HepG2 (cell line): ENCODE measurements at regions not wholly inside any gene's neighbourhood (a gene's known extent, or its start where the extent isn't known, plus 50 kb on each side); places are given as distances from the start of the nearest gene placed in this dataset.

Source experiments
- ATAC-seq: fragments of 200-7000 bp; cut with Tn5 transposase; 3 replicates; pipeline ENCODE4 v1.9.1; 2020; ENCODE audit warnings: mild to moderate bottlenecking, moderate library complexity
- BruUV-seq: library from RNA; stranded (reverse); fragments of 400-500 nt; replicated peaks from 2 replicates; lab custom pipeline; 2021; lab: Mats Ljungman, UMichigan
- CTCF ChIA-PET: fragments of 300-600 bp; formaldehyde crosslinking; extraction: SDS; loops from one replicate; lab custom pipeline; 2021; ENCODE audit warnings: low total read pairs, inconsistent platforms, low intra/inter-chr PET ratio; lab: Yijun Ruan, JAX
- POLR2A ChIA-PET: fragments of 350-600 bp; sonication (Branson Sonifier 250); formaldehyde crosslinking; loops from one replicate; lab custom pipeline; 2020; ENCODE audit warnings: antibody characterized with exemption, inconsistent platforms; lab: Yijun Ruan, JAX
- DNase-seq: peaks from one replicate; pipeline ENCODE4 v3.0.0-alpha.2; 2015; ENCODE audit warnings: low spot score
- FAIRE-seq: peaks from 3 replicates; lab custom pipeline; 2011; peaks lifted over from hg19 to GRCh38; lab: Jason Lieb, UNC
- H2AFZ ChIP-seq: one replicate; pipeline ENCODE4 v1.6.1; 2011; ENCODE audit warnings: low read length, inconsistent platforms
- H3K27ac ChIP-seq: fragments of 300-600 bp; 3 replicates; pipeline ENCODE4 v1.8.0; 2011; ENCODE audit warnings: mixed run types, mild to moderate bottlenecking, mixed read lengths, low read length, inconsistent platforms; ENCODE audit not compliant: insufficient read depth; ENCODE audit errors: extremely low read length
- H3K27me3 ChIP-seq, 2 experiments: fragments of 200-600 bp in 1 of 2; 2 replicates in 1 of 2; 3 replicates in 1 of 2; pipeline versions ENCODE4 v1.6.0 to v1.8.0; 2011; ENCODE audit warnings: low read length in 2 of 2, mild to moderate bottlenecking in 2 of 2, moderate library complexity in 2 of 2, inconsistent platforms in 1 of 2; ENCODE audit not compliant: insufficient read depth in 2 of 2, control insufficient read depth in 1 of 2
- H3K36me3 ChIP-seq, 2 experiments: fragments of 200-600 bp in 1 of 2; replicated peaks in 1 of 2; 2 replicates in 1 of 2; 3 replicates in 1 of 2; pipeline versions ENCODE4 v1.5.1 to v1.8.0; 2011; ENCODE audit warnings: low read length in 2 of 2, inconsistent platforms in 1 of 2; ENCODE audit not compliant: insufficient read depth in 2 of 2, control insufficient read depth in 1 of 2
- H3K4me1 ChIP-seq: 2 replicates; pipeline ENCODE4 v1.5.1; 2012; ENCODE audit warnings: low read length, inconsistent platforms; ENCODE audit not compliant: insufficient read depth
- H3K4me2 ChIP-seq: 2 replicates; pipeline ENCODE4 v1.6.0; 2011; ENCODE audit warnings: low read depth, low read length, inconsistent platforms
- H3K4me3 ChIP-seq, 3 experiments: fragments of 200-600 bp in 1 of 3; sonication (generic), shearing (Covaris generic) in 1 of 3; replicated peaks in 1 of 3; 2 replicates each; pipeline ENCODE4 v1.5.1; 2011 to 2016; ENCODE audit warnings: low read length in 3 of 3, inconsistent platforms in 2 of 3, low read depth in 2 of 3, mild to moderate bottlenecking in 2 of 3, control low read depth in 1 of 3, mixed read lengths in 1 of 3; ENCODE audit not compliant: insufficient read depth in 1 of 3
- H3K79me2 ChIP-seq: one replicate; pipeline ENCODE4 v1.6.1; 2011; ENCODE audit warnings: low read length, inconsistent platforms; ENCODE audit not compliant: insufficient read depth
- H3K9ac ChIP-seq: 2 replicates; pipeline ENCODE4 v1.6.0; 2011; ENCODE audit warnings: mild to moderate bottlenecking, low read depth, low read length, inconsistent platforms; ENCODE audit not compliant: insufficient read depth
- H3K9me3 ChIP-seq: 2 replicates; pipeline ENCODE4 v1.5.1; 2012; ENCODE audit warnings: mild to moderate bottlenecking, low read length
- H4K20me1 ChIP-seq: 2 replicates; pipeline ENCODE4 v1.6.0; 2011; ENCODE audit warnings: inconsistent platforms, mild to moderate bottlenecking, low read length, moderate library complexity; ENCODE audit not compliant: insufficient read depth
- ARID5B ChIP-seq: IDR thresholded peaks from 2 replicates; pipeline ENCODE4 v1.4.0; 2020; ENCODE audit warnings: mild to moderate bottlenecking, missing genetic modification reagents
- CREB1 ChIP-seq, 2 experiments: fragments of 450-650 bp in 1 of 2; IDR thresholded peaks; 2 replicates each; pipeline ENCODE4 v1.6.1; 2016 to 2017; ENCODE audit warnings: control low read depth in 1 of 2, mild to moderate bottlenecking in 1 of 2, missing compliant biosample characterization in 1 of 2, missing genetic modification characterization in 1 of 2
- CTCF ChIP-seq: sonication (generic); formaldehyde crosslinking; IDR thresholded peaks from 2 replicates; pipeline ENCODE4 v1.5.0; 2020; ENCODE audit warnings: mild to moderate bottlenecking, missing genetic modification reagents, moderate library complexity
- IKZF1 ChIP-seq: fragments of 450-650 bp; IDR thresholded peaks from 2 replicates; pipeline ENCODE4 v1.7.1; 2016
- MIER3 ChIP-seq: IDR thresholded peaks from 2 replicates; pipeline ENCODE4 v1.6.1; 2016; ENCODE audit warnings: missing compliant biosample characterization, borderline replicate concordance
- NR2C2 ChIP-seq: sonication (generic); formaldehyde crosslinking; IDR thresholded peaks from 2 replicates; pipeline ENCODE4 v1.4.0; 2020; ENCODE audit warnings: missing genetic modification reagents, mild to moderate bottlenecking, moderate library complexity, borderline replicate concordance
- SATB2 ChIP-seq: sonication (generic); formaldehyde crosslinking; IDR thresholded peaks from 2 replicates; pipeline ENCODE4 v1.5.0; 2020; ENCODE audit warnings: missing genetic modification reagents
- ZBTB49 ChIP-seq: sonication (generic); formaldehyde crosslinking; IDR thresholded peaks from 2 replicates; pipeline ENCODE4 v1.4.0; 2020; ENCODE audit warnings: missing genetic modification reagents, borderline replicate concordance
- ZFX ChIP-seq: sonication (generic); formaldehyde crosslinking; IDR thresholded peaks from 2 replicates; pipeline ENCODE4 v1.4.0; 2020; ENCODE audit warnings: mild to moderate bottlenecking, low read depth, missing genetic modification reagents, moderate library complexity
- ZNF263 ChIP-seq: sonication (generic); formaldehyde crosslinking; IDR thresholded peaks from 2 replicates; pipeline ENCODE4 v1.4.0; 2020; ENCODE audit warnings: missing genetic modification reagents
- ZNF30 ChIP-seq: sonication (generic); formaldehyde crosslinking; IDR thresholded peaks from 2 replicates; pipeline ENCODE4 v1.5.0; 2020; ENCODE audit warnings: mild to moderate bottlenecking, missing genetic modification reagents
- ZNF333 ChIP-seq: sonication (generic); formaldehyde crosslinking; IDR thresholded peaks from 2 replicates; pipeline ENCODE4 v1.4.0; 2020; ENCODE audit warnings: mild to moderate bottlenecking, missing genetic modification reagents, borderline replicate concordance
- ZNF335 ChIP-seq: sonication (generic); formaldehyde crosslinking; IDR thresholded peaks from 2 replicates; pipeline ENCODE4 v1.4.0; 2020; ENCODE audit warnings: missing genetic modification reagents
- WGBS: methylation state at CpG from one replicate; pipeline ENCODE4 v1.1.6; 2017; ENCODE audit warnings: low lambda C conversion rate; 5-methylcytosine and 5-hydroxymethylcytosine counted together
- in situ Hi-C: cut with HindIII; loops from 2 replicates; pipeline ENCODE4 v1.10.0; 2017; ENCODE audit warnings: low pct_unique_long_range_greater_than_20kb; ENCODE audit not compliant: extremely low pct_ligation_motif_present
- intact Hi-C: fragments of 100-400 bp; cut with micrococcal nuclease; formaldehyde crosslinking; loops from one replicate; pipeline ENCODE4 v1.10.0; 2022; ENCODE audit not compliant: unreplicated experiment

- POLR2A ChIA-PET: no interaction called here
- Histone ChIP-seq H3K4me2 (no peak overlapping the region), H3K79me2 (no peaks in the 10 kb centered on the region), H3K4me1 (peaks cover 6% of the 10 kb centered on the region), H4K20me1 (no peaks in the 10 kb centered on the region), H3K9ac (no peak overlapping the region), H2AFZ (no peak overlapping the region), H3K36me3 (no peaks in the 10 kb centered on the region), H3K9me3 (no peaks in the 10 kb centered on the region), H3K4me3 (no peak overlapping the region), H3K27ac (no peak overlapping the region), H3K27me3 (peaks cover 0 to 9% of the 10 kb centered on the region in 2 experiments; a peak in 1 of 5 replicates)
- intact Hi-C loops (no loop called here), in situ Hi-C loops (no loop called here)
- TF ChIP-seq ZFX (CRISPR knock-in tag): no peak
- TF ChIP-seq ZNF30 (CRISPR knock-in tag): no peak
- no peak for TF ChIP-seq ZNF335
- TF ChIP-seq NR2C2 (CRISPR knock-in tag): no peak
- TF ChIP-seq ZBTB49: no peak
- no peak for TF ChIP-seq SATB2 (CRISPR knock-in tag)
- TF ChIP-seq IKZF1: no peak
- TF ChIP-seq CTCF (CRISPR knock-in tag): no peak
- no peak for TF ChIP-seq CREB1 (IDR thresholded peaks at IDR 0.05)
- TF ChIP-seq CREB1 (CRISPR knock-in tag; IDR thresholded peaks at IDR 0.05): no peak
- no peak for TF ChIP-seq ZNF263 (CRISPR knock-in tag)
- no peak for TF ChIP-seq ARID5B (CRISPR knock-in tag)
- TF ChIP-seq ZNF333 (CRISPR knock-in tag): no peak
- no peak for TF ChIP-seq MIER3 (CRISPR knock-in tag)
- CTCF ChIA-PET: no interaction called here
- FAIRE-seq (no peak), DNase-seq (no peak), ATAC-seq (peak; percentile 38; the same call in 1 of the 3 replicates)
- BruUV-seq: no TSS peak
- 13% methylated on average over 1 of the region's 1 CpG for WGBS
Measured at GRCh38 chr6:134523051-134523450, 205.1 kb upstream of the SGK1 start.
